ENCODE measurements at regions not wholly inside any gene's neighbourhood (a gene's known extent, or its start where the extent isn't known, plus 50 kb on each side); places are given as distances from the start of the nearest gene placed in this dataset.

- intact Hi-C loops (cut with micrococcal nuclease) = no loop called here
- Mint-ChIP-seq H3K27ac (no peak overlapping the region), H3K4me1 (no peaks in the 10 kb centered on the region), H3K27me3 (no peaks in the 10 kb centered on the region), H3K9me3 (peaks cover 0 to 24% (median 5%) of the 10 kb centered on the region in 11 donors), H3K36me3 (no peaks in the 10 kb centered on the region), H3K4me3 (no peak overlapping the region)
- ChIA-PET POLR2A (no interaction called here), CTCF (no interaction called here)
- Histone ChIP-seq H3K9me3 (ENCODE audit: control insufficient read depth in 2 of 3, low read length in 3 of 3) (peaks cover 0 to 3% (median 0%) of the 10 kb centered on the region in 3 experiments), H3K4me1 (ENCODE audit: control insufficient read depth in 2 of 2, insufficient read depth in 2 of 2, low read length in 2 of 2) (no peaks in the 10 kb centered on the region), H3K27me3 (ENCODE audit: control insufficient read depth in 2 of 2, insufficient read depth in 2 of 2, low read length in 2 of 2) (no peaks in the 10 kb centered on the region), H3K4me3 (ENCODE audit: low read length) (no peak overlapping the region), H3K27ac (ENCODE audit: low read depth, low read length) (no peak overlapping the region), H3K36me3 (ENCODE audit: control insufficient read depth in 2 of 3, insufficient read depth in 3 of 3, low read length in 3 of 3) (no peaks in the 10 kb centered on the region)
- ATAC-seq (no peak), DNase-seq (no peak)
Measured at GRCh38 chr18:27581296-27581904, 396.3 kb upstream of the CHST9 start.

DNA sequence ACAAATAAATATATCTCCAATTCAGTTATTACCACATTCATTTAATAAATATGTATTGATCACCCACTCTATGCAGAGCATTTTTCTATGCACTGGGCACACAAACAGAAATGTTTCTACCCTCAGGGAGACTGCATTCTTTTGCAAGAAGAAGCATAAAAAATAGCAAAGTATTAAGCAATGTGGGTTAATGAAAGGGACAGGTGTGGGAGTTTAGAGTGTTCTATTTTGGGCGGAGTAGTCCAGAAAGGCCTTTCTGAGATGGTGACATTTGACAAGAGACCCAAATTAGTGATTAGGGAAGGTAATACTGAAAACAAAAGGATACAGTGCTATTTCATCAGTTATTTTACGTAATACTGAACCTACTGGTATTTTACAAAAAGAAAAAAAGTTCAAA lies 394.3 kb upstream of the CHST9 start:
- no peaks in the 10 kb centered on the region for H3K27me3 ChIP-seq (ENCODE audit: control insufficient read depth in 2 of 2, insufficient read depth in 2 of 2, low read length in 2 of 2)
- Mint-ChIP-seq H3K9me3 (peaks cover 0 to 24% (median 5%) of the 10 kb centered on the region in 11 donors), H3K4me1 (no peaks in the 10 kb centered on the region), H3K27me3 (no peaks in the 10 kb centered on the region), H3K4me3 (no peak overlapping the region), H3K36me3 (no peaks in the 10 kb centered on the region), H3K27ac (no peak overlapping the region)
- H3K27ac ChIP-seq (ENCODE audit: low read depth, low read length) = no peak overlapping the region
- H3K4me1 ChIP-seq (ENCODE audit: control insufficient read depth in 2 of 2, insufficient read depth in 2 of 2, low read length in 2 of 2) = no peaks in the 10 kb centered on the region
- ChIA-PET POLR2A (no interaction called here), CTCF (no interaction called here)
- H3K36me3 ChIP-seq (ENCODE audit: control insufficient read depth in 2 of 3, insufficient read depth in 3 of 3, low read length in 3 of 3) = no peaks in the 10 kb centered on the region
- H3K4me3 ChIP-seq (ENCODE audit: low read length) = no peak overlapping the region
- ATAC-seq (no peak), DNase-seq (no peak)
- peaks cover 0 to 3% (median 0%) of the 10 kb centered on the region in 3 experiments for H3K9me3 ChIP-seq (ENCODE audit: control insufficient read depth in 2 of 3, low read length in 3 of 3)
- intact Hi-C loops (cut with micrococcal nuclease) = no loop called here

DNA sequence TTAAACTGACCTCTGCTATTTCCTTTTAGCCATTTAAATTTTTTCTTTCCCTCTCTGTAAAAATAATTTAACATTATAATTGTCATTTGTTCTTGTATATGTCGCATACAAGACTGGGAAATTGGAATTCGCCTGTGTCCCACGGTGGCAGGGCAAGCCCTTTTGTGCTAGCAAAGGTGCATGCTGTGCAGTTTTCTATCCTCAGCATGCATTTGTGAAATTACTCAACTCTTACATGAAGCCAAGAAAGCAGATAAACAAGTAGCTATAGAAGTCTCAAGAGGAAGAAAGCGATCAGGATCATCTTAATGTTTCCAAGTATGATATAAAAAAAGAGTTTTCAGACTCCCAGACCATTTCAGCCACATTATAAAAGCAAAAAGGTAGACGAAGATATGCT lies 392.6 kb upstream of the CHST9 start:
- H3K27ac ChIP-seq (ENCODE audit: low read depth, low read length) = no peak overlapping the region
- CTCF ChIA-PET = no interaction called here
- no peaks in the 10 kb centered on the region for H3K36me3 ChIP-seq (ENCODE audit: control insufficient read depth in 2 of 3, insufficient read depth in 3 of 3, low read length in 3 of 3)
- intact Hi-C loops (cut with micrococcal nuclease) = no loop called here
- Mint-ChIP-seq H3K9me3 (peaks cover 0 to 20% (median 4%) of the 10 kb centered on the region in 11 donors), H3K36me3 (no peaks in the 10 kb centered on the region), H3K4me1 (no peaks in the 10 kb centered on the region), H3K4me3 (no peak overlapping the region), H3K27me3 (no peaks in the 10 kb centered on the region), H3K27ac (no peak overlapping the region)
- no peak for DNase-seq
- no peaks in the 10 kb centered on the region for H3K27me3 ChIP-seq (ENCODE audit: control insufficient read depth in 2 of 2, insufficient read depth in 2 of 2, low read length in 2 of 2)
- no peak for ATAC-seq
- no peaks in the 10 kb centered on the region for H3K4me1 ChIP-seq (ENCODE audit: control insufficient read depth in 2 of 2, insufficient read depth in 2 of 2, low read length in 2 of 2)
- peaks cover 0 to 3% (median 0%) of the 10 kb centered on the region in 3 experiments for H3K9me3 ChIP-seq (ENCODE audit: control insufficient read depth in 2 of 3, low read length in 3 of 3)
- H3K4me3 ChIP-seq (ENCODE audit: low read length) = no peak overlapping the region
- POLR2A ChIA-PET = no interaction called here

- ChIA-PET CTCF (no interaction called here), POLR2A (no interaction called here)
- Histone ChIP-seq H3K9me3 (ENCODE audit: control insufficient read depth in 2 of 3, low read length in 3 of 3) (peaks cover 0 to 3% (median 0%) of the 10 kb centered on the region in 3 experiments), H3K27me3 (ENCODE audit: control insufficient read depth in 2 of 2, insufficient read depth in 2 of 2, low read length in 2 of 2) (no peaks in the 10 kb centered on the region), H3K4me1 (ENCODE audit: control insufficient read depth in 2 of 2, insufficient read depth in 2 of 2, low read length in 2 of 2) (no peaks in the 10 kb centered on the region), H3K27ac (ENCODE audit: low read depth, low read length) (no peak overlapping the region), H3K36me3 (ENCODE audit: control insufficient read depth in 2 of 3, insufficient read depth in 3 of 3, low read length in 3 of 3) (no peaks in the 10 kb centered on the region), H3K4me3 (ENCODE audit: low read length) (no peak overlapping the region)
- Mint-ChIP-seq H3K4me1 (no peaks in the 10 kb centered on the region), H3K9me3 (peaks cover 0 to 16% (median 4%) of the 10 kb centered on the region in 11 donors), H3K36me3 (no peaks in the 10 kb centered on the region), H3K27me3 (no peaks in the 10 kb centered on the region), H3K4me3 (no peak overlapping the region), H3K27ac (no peak overlapping the region)
- ATAC-seq (no peak), DNase-seq (no peak)
- intact Hi-C loops (cut with micrococcal nuclease) = no loop called here
Measured at GRCh38 chr18:27577265-27577664, 392.2 kb upstream of the CHST9 start.

DNA sequence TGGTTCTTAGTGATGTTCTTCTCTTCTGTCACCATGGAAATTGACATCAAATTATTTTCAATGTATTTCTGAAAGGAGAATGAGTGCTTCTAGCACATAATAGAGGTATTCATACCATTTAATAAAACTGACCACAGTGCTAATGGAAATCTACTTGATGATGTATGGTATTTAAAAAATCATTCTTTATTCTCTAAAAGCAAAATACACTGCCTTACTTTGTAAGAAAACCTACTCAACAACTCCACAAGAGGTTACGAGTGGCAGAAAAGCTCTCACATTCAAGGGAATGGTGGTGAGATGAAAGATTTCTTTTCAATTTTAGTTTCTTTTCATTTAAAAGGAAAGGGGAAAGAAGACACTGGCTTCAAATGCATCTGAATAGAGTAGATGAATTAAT lies 382.3 kb upstream of the CHST9 start:
- intact Hi-C loops (cut with micrococcal nuclease) = no loop called here
- H3K27ac ChIP-seq (ENCODE audit: low read depth, low read length) = no peak overlapping the region
- H3K4me3 Mint-ChIP-seq = no peak overlapping the region
- H3K4me3 ChIP-seq (ENCODE audit: low read length) = no peak overlapping the region
- POLR2A ChIA-PET = no interaction called here
- H3K9me3 ChIP-seq (ENCODE audit: control insufficient read depth in 2 of 3, low read length in 3 of 3) = no peaks in the 10 kb centered on the region
- CTCF ChIA-PET = no interaction called here
- H3K27me3 Mint-ChIP-seq = no peaks in the 10 kb centered on the region
- H3K27me3 ChIP-seq (ENCODE audit: control insufficient read depth in 2 of 2, insufficient read depth in 2 of 2, low read length in 2 of 2) = no peaks in the 10 kb centered on the region
- no peak overlapping the region for H3K27ac Mint-ChIP-seq
- no peak for ATAC-seq
- no peaks in the 10 kb centered on the region for H3K4me1 Mint-ChIP-seq
- H3K9me3 Mint-ChIP-seq = peaks cover 0 to 47% (median 10%) of the 10 kb centered on the region in 11 donors
- peaks cover 0 to 9% (median 0%) of the 10 kb centered on the region in 5 donors for H3K36me3 Mint-ChIP-seq
- H3K4me1 ChIP-seq (ENCODE audit: control insufficient read depth in 2 of 2, insufficient read depth in 2 of 2, low read length in 2 of 2) = no peaks in the 10 kb centered on the region
- H3K36me3 ChIP-seq (ENCODE audit: control insufficient read depth in 2 of 3, insufficient read depth in 3 of 3, low read length in 3 of 3) = no peaks in the 10 kb centered on the region
- no peak for DNase-seq

DNA sequence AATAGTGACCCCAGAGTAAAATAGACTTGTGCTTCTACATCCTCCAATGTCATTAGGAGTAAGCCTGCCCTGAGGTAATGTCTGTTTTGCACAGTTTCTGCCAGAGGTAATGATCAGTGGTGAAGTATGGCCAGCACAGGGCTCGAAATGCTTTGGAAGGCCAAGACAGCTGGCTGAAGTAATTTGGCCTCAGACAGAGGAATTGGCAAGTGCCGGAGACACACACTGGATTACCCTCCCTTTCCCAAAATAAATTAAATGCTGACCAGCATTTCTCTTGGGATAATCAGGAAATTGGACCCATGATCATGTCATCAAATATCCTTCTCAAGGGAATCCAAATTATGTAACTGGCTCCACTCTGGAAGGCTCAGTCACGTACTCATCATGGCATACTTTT lies 379.0 kb upstream of the CHST9 start:
- H3K27ac Mint-ChIP-seq = no peak overlapping the region
- no peak overlapping the region for H3K4me3 Mint-ChIP-seq
- H3K9me3 ChIP-seq (ENCODE audit: control insufficient read depth in 2 of 3, low read length in 3 of 3) = no peaks in the 10 kb centered on the region
- DNase-seq (no peak), ATAC-seq (no peak)
- H3K4me3 ChIP-seq (ENCODE audit: low read length) = no peak overlapping the region
- H3K9me3 Mint-ChIP-seq = peaks cover 0 to 26% (median 7%) of the 10 kb centered on the region in 11 donors
- no peaks in the 10 kb centered on the region for H3K27me3 Mint-ChIP-seq
- intact Hi-C loops (cut with micrococcal nuclease) = no loop called here
- H3K36me3 Mint-ChIP-seq = peaks cover 0 to 9% (median 0%) of the 10 kb centered on the region in 5 donors
- ChIA-PET CTCF (no interaction called here), POLR2A (no interaction called here)
- no peaks in the 10 kb centered on the region for H3K36me3 ChIP-seq (ENCODE audit: control insufficient read depth in 2 of 3, insufficient read depth in 3 of 3, low read length in 3 of 3)
- no peaks in the 10 kb centered on the region for H3K27me3 ChIP-seq (ENCODE audit: control insufficient read depth in 2 of 2, insufficient read depth in 2 of 2, low read length in 2 of 2)
- no peaks in the 10 kb centered on the region for H3K4me1 Mint-ChIP-seq
- no peak overlapping the region for H3K27ac ChIP-seq (ENCODE audit: low read depth, low read length)
- H3K4me1 ChIP-seq (ENCODE audit: control insufficient read depth in 2 of 2, insufficient read depth in 2 of 2, low read length in 2 of 2) = no peaks in the 10 kb centered on the region

DNA sequence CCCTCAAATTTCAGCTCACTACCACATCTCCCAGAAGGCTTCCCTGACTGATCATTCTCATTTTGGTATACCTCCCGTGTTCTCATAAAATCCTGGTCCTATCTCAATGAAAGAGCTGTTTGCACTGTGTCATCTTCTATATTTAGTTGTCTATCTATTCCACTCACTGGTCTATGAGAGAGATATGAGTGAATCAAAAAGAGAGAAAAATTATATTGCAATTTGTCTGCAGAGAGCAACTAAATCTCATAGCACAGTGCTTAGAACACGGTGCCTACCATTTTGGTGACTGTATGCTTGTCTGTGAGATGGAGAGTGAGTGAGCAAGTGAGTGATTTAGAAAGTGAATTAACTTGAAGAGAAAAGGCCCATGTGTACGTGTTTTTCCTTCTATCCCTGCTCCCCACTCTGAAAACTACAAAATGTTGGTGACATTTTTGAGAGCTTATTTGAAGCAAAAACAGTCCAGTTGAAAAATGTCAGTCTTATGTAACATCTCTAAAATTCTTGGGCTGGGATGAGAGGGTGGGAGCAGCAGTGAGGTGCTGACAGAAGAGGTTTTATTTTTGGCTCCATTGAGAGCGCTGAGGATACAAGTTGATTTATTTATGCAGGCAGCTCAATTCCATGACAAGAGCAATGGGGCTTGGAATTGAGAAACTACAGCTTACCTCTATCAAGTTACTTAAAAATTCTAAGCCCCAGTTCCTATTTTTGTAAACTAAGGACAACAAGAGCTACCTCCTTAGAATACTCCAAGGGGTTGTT lies 373.5 kb upstream of the CHST9 start:
- ChIA-PET CTCF (no interaction called here), POLR2A (no interaction called here)
- Histone ChIP-seq H3K4me3 (ENCODE audit: low read length) (no peak overlapping the region), H3K36me3 (ENCODE audit: control insufficient read depth in 2 of 3, insufficient read depth in 3 of 3, low read length in 3 of 3) (no peaks in the 10 kb centered on the region), H3K27me3 (ENCODE audit: control insufficient read depth in 2 of 2, insufficient read depth in 2 of 2, low read length in 2 of 2) (no peaks in the 10 kb centered on the region), H3K9me3 (ENCODE audit: control insufficient read depth in 2 of 3, low read length in 3 of 3) (no peaks in the 10 kb centered on the region), H3K4me1 (ENCODE audit: control insufficient read depth in 2 of 2, insufficient read depth in 2 of 2, low read length in 2 of 2) (no peaks in the 10 kb centered on the region), H3K27ac (ENCODE audit: low read depth, low read length) (no peak overlapping the region)
- Mint-ChIP-seq H3K27ac (no peak overlapping the region), H3K4me3 (no peak overlapping the region), H3K36me3 (peaks cover 0 to 5% (median 0%) of the 10 kb centered on the region in 5 donors), H3K27me3 (no peaks in the 10 kb centered on the region), H3K9me3 (peaks cover 0 to 24% (median 11%) of the 10 kb centered on the region in 11 donors), H3K4me1 (no peaks in the 10 kb centered on the region)
- ATAC-seq (no peak), DNase-seq (no peak)
- intact Hi-C loops (cut with micrococcal nuclease) = no loop called here

All from naive thymus-derived CD4-positive, alpha-beta T cell (primary cell).